Ureter (tissue), 1 donor: ENCODE measurements at regions not wholly inside any gene's neighbourhood (a gene's known extent, or its start where the extent isn't known, plus 50 kb on each side); places are given as distances from the start of the nearest gene placed in this dataset.

Experiments
- DNase-seq: peaks from one replicate; pipeline ENCODE4 v3.0.0-alpha.2; 2020; ENCODE audit warnings: low spot score
- donor health status: DM: yes; HTN: yes; CAD: no.

DNA sequence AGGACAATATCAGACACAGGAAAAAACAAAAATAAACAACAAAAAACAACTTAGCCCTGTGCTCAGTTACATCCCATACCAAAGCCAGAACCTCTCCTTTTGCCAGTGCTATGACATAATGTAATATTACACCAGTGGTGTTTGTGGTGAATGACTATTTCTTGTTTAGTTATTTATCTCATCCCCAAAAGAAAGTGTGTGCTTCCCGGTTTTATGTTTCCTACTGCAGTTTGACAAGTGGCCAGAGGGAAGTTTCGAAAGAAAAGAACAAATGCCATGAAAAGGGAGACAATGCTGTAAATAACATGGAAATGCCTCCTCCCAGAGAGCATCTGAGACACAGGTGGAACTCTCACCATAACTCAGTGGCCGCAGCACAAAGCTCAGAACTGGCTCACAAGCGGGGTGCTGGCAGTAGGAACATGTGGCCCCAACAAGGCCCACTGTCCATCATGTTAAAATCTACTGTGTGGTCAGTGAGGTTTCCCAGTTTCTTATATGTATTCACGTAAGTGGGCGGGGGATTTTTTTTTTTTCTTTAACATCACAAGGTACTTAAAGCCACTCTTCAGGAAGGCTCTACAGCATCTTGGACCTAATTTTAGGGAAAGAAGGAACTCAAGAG, 158.2 kb downstream of the BARHL2 start:
- DNase-seq, result no peak

DNA sequence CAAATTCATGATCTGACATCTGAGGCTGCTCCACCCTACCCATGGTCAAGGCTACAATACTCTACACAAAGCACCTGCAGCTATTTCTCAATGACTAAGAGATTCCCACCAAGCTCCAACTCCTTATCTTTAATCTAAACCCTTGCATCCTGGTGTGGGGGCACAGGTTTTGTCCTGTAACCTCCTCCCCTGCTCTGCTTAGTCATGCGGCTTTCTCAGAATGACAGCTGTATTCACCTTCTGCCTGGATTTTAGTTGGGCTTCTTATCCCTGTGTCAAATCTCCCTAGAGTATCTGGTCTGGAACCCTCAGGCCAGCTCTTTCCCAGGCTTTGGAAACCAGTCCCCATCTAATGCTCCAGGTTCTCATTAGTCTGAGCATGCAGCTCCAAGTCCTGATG, 159.0 kb downstream of the BARHL2 start:
- no peak for DNase-seq

DNA sequence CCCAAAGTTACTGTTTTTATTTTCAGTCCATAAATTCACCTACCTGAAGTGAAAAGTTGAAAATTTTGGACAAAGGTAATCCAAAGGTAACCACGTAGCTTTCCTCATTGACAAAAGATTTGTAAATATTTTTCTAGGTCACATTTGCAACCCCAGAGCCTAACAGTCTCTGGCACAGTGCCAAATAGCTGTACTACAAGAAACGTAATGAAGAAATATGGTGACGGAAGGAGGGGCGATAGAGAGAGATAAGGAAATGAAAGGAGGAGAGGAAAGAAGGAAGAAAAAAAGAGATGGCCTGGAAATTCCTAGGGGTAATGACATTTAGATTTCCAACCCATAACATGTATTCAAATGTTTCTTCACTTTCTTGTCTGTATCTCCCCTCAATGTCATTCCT, 159.4 kb downstream of the BARHL2 start:
- DNase-seq, result no peak

DNA sequence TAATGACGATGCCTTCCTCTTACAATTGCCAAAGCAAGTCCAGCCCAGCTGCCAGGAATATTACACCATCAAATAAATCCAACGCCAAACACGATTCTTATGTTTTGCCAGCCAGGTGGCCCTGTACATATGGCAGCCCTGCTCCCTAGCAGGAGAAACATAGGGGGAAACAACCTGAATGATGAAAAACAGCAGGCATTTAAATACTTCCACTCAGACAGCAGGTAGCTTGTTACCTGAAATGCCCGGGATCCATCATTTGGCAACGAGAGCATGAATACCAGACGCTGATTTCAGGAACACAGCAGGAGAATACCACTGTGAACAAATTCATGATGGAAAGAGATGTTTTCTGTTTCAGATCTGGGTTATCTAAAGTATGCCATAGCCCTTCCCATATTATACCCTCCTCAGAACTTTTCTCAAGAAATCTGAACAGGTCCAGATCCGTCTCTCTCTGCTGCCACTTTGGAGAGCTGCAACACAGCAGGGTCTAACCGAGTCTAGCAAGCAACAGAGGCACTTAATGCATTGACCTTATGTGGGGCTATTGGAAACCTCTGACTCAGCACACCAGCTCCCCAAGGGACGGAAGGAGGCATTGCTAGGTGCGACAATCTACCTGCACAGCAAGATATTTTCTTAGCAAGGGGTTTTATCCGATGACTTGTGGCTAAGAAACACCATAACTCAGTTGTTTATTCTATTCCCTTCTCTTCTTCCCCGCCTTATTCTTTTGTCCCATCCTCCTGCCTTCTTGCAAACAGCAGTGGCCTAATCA, 166.3 kb downstream of the BARHL2 start:
- DNase-seq, result no peak

DNA sequence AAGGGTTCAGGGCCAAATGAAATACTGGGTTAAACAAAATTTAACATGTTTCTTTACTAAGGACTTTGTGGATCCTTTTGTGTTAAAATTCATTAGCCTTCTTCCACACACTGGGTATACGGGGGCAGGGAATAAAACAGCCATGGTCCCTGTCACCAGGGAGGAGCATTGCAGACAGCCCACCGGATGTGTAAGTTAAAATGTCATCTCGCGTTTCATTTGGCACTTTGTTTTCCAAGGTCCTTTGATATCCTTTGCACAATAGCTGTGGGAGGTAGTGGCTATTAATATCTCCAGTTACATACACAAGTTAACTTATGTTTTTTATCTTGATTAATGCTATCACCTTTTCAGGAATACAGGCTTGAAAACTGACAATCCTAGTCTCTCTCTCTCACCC, 172.7 kb downstream of the BARHL2 start:
- DNase-seq, result no peak

DNA sequence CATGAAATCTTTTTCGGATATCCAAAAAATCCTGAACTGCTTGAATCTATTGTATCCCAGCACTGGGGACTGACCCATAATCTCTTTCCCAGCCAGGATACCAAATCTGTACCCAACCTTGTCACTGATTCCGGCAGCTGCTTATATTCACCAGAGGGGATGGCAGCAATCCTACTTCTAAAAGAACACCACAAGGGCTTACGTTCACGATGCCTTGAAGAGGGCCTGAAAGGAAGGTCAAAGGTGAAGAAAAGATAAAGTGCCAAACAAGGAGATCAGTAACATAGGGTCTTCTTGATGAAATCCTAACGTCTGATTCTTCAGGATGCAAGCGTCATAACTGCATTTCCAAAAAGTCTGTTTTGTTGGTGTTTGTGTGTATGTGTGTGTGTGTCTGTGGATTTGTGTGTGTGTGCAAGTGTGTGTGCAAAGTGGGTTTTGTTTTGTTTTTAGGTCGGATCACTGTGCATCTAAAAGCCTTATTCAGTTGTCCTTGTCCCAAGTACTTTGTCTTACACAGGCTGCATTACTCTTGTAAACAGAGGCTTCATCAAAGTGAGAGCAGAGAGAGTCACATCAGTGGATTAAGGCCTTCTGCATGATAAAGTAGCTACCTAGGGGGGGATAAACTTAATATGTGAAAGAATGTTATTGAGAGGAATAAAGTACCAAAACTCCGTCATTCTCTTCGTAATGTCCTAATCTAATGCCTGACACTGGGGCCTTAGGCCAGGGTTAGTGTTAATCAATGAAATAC, 179.3 kb downstream of the BARHL2 start:
- DNase-seq, result no peak

DNA sequence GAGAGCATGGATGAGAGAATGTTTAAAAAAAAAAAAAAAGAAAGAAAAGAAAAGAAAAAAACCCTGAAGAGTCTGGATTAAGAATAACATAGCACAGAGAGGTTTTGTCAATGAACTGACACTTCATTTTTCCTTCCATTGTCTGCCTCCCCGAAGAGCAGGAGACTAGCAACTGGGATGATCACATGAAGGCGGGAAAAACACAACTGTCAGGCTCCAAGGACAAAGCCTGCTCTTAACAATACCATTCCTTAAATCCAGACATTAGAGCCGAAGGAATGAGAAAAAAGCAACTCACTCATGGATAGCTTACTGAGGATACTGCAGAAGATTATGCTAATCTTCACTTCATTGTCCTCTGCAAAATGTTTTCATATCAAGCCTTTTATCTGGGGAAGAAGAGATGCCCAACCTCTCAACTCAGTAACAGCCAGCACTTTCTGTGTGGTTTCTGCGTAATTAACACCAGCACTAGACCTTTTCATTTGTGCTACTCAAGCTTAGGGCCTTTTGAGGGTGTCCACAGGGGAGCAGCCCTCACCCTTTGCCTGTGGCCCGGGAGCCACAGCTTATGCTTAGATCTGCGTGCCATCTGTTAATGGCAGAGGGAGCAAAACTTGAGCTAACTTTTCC, 182.3 kb downstream of the BARHL2 start:
- DNase-seq, result no peak

DNA sequence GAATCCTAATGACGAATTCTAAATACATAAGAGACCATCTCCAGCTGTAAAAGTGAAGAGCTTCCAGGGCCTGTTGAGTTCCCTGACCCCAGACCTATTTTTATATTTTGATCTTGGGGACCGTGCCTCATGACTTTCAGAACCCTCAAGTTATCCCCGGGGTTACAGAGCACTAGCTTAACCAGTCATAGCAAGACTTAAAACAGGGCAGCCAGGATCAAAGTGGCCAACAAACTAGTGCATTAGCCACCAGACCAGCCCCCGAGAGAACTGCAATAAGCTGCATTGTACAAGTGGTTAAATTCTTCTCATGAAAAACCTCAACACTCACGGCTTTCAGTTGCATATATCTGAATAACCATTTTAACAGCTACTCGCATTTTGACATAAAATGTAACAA, 183.0 kb downstream of the BARHL2 start:
- no peak for DNase-seq

DNA sequence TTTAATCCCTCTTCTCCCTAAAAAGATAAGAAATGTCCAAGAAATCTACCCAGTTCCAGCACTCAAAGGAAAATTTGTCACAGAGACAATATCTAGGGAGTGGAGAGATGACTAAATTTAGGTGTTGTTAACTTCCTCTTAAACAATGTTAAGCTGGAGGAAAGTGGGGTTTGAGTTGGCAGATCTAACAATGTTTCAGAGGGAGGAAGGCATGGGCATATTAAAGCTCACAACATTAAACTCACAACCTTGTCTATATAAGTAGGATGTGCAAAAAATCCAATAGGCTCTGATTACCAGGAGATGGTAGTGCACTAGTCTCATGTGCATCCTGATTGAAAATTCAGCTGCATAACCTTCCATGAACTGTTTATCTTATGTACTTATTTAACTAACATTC, 190.1 kb downstream of the BARHL2 start:
- no peak for DNase-seq

DNA sequence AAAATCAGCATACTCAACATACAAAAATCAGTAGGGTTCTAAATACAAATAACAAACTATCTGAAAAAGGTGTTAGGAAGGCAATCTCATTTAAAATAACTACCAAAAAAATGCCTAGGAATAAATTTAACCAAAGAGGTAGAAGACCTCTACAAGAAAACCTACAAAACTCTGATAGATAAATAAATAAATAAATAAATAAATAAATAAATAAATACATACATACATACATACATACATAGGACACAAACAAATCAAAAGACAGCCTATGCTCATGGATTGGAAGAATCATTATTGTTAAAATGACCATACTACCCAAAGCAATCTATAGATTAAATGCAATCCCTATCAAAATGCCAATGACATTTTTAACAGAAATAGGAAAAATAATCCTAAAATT, 194.7 kb downstream of the BARHL2 start:
- no peak for DNase-seq

DNA sequence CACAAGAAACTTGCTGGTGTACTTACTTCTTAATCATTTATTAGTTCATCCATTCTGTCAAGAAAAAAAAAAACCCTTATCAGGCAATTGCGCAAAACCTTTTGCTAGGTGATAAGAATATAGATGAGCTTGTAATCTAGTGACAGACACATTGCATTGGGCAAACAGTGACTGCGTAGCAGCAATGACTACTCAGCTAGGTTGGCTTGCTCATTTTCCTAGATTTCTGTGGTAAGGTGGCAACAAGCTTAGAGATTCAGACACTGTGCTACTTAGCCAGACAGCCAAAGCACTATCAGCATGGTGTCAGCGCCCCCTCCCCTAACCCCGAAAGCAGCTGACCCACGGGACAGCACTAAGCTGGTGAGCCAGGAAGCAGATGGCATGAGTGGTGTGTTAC, 203.1 kb downstream of the BARHL2 start:
- no peak for DNase-seq

DNA sequence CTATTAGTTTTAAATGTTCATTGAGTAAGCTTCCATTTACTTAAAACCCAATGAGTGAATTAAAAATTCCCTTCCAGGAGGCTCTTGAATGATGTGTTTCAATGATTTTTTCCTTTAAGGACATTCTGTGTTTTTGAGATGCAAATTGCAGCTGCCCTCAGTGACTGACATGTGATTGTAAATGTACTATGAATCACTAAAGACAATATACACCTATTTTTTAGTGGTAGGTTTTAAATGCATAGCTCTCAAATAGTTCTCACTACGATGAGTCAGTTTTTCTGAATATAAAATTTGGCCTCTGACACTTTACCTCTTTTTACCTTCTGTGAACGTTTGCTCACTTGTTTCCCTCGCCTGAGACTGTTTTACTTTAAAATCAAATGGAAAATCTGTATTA, 204.7 kb downstream of the BARHL2 start:
- DNase-seq, result no peak

DNA sequence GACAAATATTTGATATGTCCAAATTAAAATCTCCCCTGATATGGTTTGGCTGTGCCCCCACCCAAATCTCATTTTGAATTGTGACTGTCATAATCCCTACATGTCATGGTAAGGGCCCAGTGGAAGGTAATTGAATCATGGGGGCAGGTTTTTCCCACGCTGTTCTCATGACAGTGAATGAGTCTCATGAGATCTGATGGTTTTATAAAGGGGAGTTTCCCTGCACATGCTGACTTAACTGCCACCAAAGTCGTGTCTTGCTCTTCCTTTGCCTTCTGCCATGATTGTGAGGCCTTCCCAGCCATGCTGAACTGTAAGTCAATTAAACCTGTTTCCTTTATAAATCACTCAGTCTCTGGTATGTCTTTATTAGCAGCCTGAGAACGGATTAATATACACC, 207.0 kb downstream of the BARHL2 start:
- DNase-seq, result no peak

DNA sequence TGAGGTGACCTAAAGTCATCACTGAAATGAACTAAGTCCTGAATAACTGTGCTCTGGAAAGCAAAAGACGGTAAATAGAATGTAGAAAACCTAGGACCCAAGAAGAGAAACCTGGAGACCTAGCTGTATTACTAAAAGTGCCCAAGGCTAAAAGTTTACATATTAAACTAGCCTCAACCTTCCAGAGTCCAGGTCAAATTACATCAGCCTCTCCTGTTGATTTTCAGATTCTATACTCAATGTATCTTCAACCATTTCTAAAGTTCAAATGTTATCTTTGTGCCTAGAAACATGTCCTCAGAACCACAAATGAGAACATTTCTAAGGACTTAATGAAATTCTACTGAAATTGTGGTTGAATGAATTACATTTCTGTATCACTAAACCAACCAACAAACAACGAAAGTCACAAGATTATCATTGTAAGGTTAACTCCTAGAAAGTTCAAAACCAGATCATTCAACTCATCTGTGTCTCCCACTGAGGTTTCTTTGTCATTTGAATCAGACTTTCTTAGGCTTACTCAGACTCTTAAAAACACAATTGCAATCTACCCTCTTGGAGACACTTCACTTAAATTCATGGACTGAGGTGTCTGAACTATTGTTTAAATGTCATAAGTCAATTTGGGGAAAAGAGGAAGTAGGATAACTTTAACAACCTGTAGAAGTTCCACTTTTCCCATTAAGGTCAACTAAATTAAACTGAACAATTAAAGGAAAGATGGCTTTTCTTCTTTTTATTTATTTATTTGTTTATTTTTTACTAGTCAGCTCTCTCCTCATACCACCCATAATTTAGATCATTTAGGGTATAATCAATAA, 207.7 kb downstream of the BARHL2 start:
- DNase-seq, result no peak

DNA sequence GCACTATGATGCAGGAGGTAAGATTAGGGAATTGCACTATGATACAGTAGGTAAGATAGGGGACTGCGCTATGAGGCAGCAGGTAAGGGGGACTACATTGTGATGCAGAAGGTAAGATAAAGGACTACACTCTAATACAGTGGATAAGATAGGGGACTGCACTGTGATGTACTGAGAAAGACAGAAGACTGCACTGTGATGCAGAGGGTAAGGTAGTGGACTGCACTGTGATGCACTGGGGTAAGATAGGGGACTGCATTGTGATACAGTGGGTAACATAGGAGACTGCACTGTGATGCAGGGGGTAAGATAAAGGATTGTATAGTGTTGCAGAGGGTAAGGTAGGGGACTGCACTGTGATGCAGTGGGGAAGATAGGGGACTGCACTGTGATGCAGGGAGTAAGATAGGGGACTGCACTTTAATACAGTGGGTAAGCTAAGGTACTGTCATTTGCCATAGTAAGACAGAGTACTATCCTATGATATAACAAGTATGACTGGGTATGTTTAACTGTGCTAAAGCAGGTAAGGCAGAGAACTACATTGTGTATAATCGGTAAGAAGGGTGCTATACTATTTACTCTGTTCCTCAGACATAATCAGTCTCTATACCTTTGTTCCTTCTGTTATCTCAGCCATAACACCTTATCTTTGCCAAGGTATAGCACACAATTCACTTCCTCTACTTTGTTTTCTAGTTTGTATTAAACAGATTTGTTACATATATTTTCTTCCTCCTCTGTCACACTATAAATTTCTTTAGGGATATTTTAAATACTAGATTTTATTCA, 208.5 kb downstream of the BARHL2 start:
- no peak for DNase-seq

DNA sequence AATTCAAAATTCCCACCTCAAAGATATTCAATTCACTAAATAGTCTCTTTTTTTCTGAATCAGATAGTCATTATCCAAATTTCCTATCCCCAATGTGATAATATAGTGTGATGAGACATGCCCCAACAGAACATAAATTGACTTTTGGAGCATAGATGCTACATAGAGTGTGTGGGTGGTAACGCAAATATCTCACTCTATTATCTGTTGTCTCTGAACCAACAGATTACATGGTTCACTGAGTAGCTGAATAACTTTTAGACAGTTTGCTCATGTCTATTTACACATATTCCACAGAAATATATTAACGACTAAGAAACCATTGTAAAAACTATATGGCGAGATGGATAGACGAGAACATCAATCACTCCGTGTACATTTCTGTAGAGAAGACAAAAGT, 209.9 kb downstream of the BARHL2 start:
- no peak for DNase-seq

DNA sequence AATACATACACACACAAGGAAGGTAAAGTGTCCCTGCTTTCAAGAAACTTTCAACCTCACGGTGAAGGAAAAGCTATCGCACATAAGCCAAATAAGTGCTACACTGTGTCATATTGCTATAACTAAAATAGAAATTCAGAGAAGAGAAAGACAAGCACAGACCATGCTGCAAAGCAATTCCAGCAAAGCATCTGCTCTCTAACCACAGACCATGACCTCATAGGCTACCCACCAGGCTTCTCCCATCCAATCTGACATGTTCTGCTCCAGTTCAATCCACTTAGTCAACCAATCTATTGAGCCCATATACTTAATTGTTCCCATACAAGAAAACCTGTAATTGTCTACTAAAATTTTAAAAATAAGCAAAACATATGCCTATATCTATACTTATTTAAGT, 211.3 kb downstream of the BARHL2 start:
- DNase-seq, result no peak

DNA sequence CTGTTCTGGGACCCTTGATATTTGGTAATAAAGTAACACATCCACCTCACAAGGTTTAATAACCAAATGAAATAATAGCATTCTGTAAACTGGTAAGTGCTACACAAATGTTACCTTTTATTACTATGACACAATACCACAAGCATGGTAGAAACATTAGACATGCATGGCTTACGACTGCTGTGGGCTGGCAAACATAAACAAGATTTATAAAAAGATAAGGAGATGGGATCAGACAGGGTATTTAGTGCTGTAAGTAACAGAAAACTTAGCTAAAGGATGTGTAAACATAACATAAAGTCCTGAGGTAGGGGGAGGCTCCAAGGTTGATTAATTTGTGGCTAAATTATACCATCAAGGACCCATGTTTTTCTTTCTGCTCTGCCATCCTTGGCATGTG, 212.6 kb downstream of the BARHL2 start:
- DNase-seq, result no peak

DNA sequence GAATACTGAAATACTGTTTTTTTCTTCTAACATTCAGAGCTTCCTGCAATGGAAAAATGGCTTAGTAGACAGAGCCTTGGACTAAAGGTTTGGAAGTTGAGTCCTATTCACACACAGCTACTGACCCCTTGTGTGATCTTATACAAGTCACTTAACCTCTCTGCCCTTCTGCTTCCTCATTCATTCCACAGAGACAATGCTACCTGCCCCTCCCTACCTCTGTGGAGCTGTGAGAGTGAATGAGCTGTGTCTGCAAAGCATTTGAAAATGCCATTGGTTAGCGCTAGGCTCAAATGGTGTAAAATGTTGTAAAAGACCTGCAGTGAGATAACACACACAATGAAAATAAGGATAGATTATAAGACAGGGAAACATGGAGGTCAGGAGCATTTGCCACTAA, 214.4 kb downstream of the BARHL2 start:
- no peak for DNase-seq

DNA sequence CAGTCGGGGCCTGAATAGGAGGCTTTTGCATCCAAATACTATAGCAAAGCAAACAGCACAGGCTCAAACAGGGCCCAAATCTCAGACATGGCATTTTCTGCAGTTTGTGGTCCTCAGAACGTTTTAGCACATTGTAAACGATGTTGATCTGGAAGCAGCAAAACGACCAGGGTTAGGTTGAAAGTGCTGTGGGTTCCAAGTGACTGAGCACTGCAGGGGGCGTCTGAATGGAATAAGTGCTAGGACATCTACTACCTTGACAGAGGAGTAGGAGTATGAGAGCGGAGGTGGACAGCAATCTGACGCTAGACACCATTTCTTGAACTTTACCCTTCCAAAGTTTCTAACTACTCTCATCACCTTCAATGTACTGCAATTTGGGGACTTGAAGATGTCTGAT, 214.9 kb downstream of the BARHL2 start:
- DNase-seq, result no peak

DNA sequence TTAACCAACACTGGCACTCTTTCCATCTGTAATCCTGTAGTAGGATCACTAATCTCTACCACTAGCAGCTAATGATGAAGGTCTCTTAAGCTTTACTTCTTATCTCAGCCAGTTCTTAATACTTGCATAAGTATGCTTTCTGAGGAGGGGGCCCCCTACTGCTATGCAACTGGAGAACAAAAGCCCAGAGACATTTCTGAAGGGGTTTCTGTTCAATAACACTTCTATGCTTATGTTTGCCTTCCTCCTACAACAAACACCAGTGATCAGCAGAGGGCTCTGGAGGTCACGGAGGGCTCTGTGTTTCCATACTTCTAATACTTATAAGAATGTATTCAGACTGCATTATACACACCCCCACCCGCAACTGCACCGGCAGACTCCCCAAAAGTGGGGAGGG, 215.8 kb downstream of the BARHL2 start:
- no peak for DNase-seq
